ENCODE measurements at regions not wholly inside any gene's neighbourhood (a gene's known extent, or its start where the extent isn't known, plus 50 kb on each side); places are given as distances from the start of the nearest gene placed in this dataset.

GRCh38 chr4:15327311-15328298 is 100.2 kb upstream of the C1QTNF7 start:
- TF ChIP-seq POLR2AphosphoS5 (IDR thresholded peaks at IDR 0.05) = no peak
- no peak for TF ChIP-seq CTCF (IDR thresholded peaks at IDR 0.05)
- TF ChIP-seq POLR2A (IDR thresholded peaks at IDR 0.05) = no peak
